ENCODE measurements at regions not wholly inside any gene's neighbourhood (a gene's known extent, or its start where the extent isn't known, plus 50 kb on each side); places are given as distances from the start of the nearest gene placed in this dataset.

DNA sequence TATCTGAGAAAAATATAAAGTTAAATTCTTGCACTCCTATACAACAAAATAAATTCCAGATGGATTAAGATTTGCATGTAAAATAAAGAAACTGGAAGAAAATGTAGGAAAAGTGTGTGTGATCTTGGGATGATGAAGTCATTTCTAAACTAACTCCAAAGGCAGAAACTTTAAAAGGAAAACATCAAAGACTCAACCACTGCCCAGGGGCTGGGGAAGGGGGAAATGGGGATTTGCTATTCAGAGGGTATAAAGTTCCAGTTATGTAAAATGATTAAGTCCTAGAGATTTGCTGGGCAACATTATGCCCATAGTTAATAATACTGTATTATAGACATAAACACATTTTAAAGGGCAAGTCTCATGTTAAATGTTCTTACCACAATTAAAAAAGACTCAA is 254.5 kb downstream of the DEPDC1B start:
- Histone ChIP-seq H3K4me1 (no peaks in the 10 kb centered on the region), H3K36me3 (no peaks in the 10 kb centered on the region), H3K27ac (no peak overlapping the region), H3K4me3 (no peak overlapping the region), H3K27me3 (no peaks in the 10 kb centered on the region), H3K9me3 (no peaks in the 10 kb centered on the region)
- intact Hi-C loops (cut with DNase I), result no loop called here
- DNase-seq (no peak), ATAC-seq (no peak)
- TF ChIP-seq, protein P1, sequence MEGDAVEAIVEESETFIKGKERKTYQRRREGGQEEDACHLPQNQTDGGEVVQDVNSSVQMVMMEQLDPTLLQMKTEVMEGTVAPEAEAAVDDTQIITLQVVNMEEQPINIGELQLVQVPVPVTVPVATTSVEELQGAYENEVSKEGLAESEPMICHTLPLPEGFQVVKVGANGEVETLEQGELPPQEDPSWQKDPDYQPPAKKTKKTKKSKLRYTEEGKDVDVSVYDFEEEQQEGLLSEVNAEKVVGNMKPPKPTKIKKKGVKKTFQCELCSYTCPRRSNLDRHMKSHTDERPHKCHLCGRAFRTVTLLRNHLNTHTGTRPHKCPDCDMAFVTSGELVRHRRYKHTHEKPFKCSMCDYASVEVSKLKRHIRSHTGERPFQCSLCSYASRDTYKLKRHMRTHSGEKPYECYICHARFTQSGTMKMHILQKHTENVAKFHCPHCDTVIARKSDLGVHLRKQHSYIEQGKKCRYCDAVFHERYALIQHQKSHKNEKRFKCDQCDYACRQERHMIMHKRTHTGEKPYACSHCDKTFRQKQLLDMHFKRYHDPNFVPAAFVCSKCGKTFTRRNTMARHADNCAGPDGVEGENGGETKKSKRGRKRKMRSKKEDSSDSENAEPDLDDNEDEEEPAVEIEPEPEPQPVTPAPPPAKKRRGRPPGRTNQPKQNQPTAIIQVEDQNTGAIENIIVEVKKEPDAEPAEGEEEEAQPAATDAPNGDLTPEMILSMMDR (IDR thresholded peaks at IDR 0.05), result no peak

DNA sequence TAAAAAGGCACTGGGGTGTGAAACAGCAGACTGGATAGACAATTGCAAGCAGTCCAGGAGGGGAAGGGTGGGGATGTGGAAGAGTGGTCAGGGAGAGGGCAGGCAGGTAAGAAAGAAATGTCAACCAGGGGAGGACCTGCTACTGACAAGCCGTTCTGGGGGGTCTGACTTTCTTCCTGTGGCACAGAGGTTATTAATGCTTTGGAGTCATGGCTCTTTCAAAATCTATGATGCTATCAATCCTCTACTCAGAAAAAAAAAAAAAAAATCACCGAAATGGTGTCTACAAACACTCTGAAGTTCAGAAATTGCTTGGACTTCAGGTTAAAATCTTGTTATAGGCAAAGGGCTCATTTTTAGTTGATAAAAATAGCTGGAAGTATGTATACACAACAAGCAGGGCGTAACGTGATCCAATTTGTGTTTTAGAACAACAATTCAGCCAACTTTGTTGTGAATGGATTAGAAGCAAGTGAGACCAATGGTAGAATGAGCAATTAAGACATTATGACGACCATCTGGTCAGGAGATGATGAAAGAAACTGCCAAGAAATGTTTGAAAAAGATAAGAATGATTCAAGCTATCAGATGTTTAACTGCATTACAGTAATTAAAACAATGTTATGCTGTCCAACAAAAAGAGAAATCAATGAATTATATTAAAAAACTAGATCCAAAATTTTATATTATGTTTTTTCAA is 255.2 kb downstream of the DEPDC1B start:
- DNase-seq (no peak), ATAC-seq (no peak)
- Histone ChIP-seq H3K4me3 (no peak overlapping the region), H3K36me3 (no peaks in the 10 kb centered on the region), H3K9me3 (no peaks in the 10 kb centered on the region), H3K27me3 (no peaks in the 10 kb centered on the region), H3K4me1 (no peaks in the 10 kb centered on the region), H3K27ac (no peak overlapping the region)
- TF ChIP-seq, protein P1 (IDR thresholded peaks at IDR 0.05), result no peak
- intact Hi-C loops (cut with DNase I), result no loop called here

DNA sequence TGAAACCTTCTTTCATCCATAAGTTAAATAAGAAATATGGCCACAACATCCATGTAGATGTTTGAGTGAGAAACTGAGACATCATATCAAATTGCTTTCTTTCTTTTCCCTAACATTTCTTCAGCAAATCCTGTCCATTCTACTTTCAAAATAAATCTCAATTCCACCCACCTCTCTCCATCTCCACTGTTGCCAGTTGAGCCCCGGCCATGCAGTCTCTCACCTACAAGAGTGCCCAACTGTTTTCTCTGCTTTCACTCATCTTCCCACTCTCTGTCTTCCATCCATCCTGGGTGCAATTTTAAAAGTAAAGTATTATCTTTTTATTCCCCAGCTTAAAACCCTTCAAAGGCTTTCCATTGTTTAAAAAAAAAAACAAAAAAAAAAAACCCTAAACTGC is 260.4 kb downstream of the DEPDC1B start:
- no peak overlapping the region for H3K27ac ChIP-seq
- TF ChIP-seq, protein P1 (IDR thresholded peaks at IDR 0.05), result no peak
- ATAC-seq (no peak), DNase-seq (no peak)
- H3K4me1 ChIP-seq, result no peaks in the 10 kb centered on the region
- intact Hi-C loops (cut with DNase I), result no loop called here
- no peaks in the 10 kb centered on the region for H3K9me3 ChIP-seq
- H3K36me3 ChIP-seq, result no peaks in the 10 kb centered on the region
- no peaks in the 10 kb centered on the region for H3K27me3 ChIP-seq
- no peak overlapping the region for H3K4me3 ChIP-seq

DNA sequence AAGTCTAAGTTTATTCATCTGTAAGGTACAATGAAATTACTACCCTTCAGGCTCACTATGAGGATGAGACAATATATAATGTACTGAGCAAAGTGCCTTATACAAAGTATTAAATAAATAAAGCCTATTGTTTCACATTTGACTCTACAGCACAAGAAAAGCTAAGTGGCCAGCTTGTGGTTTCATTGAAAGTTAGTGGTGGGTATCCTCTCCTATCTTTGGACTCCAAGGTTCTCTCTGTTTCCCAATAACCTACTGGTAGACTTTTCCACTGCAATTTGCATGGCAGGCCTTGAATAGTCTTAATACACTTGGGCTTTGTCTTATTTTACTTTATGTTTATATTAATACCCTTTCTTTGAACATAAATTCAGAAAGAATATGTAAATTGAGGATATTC is 262.7 kb downstream of the DEPDC1B start:
- Histone ChIP-seq H3K4me1 (no peaks in the 10 kb centered on the region), H3K27me3 (no peaks in the 10 kb centered on the region), H3K27ac (no peak overlapping the region), H3K36me3 (no peaks in the 10 kb centered on the region), H3K4me3 (no peak overlapping the region), H3K9me3 (peaks cover 0 to 2% of the 10 kb centered on the region in 2 donors)
- no peak for ATAC-seq
- TF ChIP-seq, protein P1 (IDR thresholded peaks at IDR 0.05), result no peak
- no peak for DNase-seq
- intact Hi-C loops (cut with DNase I), result no loop called here

DNA sequence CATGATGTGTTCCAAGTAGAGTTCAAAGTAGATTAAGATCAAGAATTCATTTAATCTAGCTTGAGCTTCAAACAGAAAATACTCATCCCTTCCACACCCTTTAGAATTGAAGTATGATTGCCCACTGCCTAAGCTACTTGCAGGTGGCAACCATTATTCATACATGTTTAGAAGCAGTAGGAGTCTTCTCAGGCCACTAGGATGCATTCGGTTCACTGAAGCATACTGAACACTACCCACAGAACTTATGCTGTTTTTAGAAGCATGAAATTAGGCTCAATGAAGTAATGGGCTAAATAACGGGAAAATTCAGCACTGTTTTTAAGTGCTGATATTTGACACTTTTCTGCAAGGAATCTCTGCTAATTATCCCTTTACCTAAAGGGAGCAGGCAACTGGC is 263.4 kb downstream of the DEPDC1B start:
- TF ChIP-seq, protein P1 (IDR thresholded peaks at IDR 0.05), result no peak

More for the DNA sequence above, 263.4 kb downstream of the DEPDC1B start:
- H3K4me1 ChIP-seq, result no peaks in the 10 kb centered on the region
- no peak for DNase-seq
- no peaks in the 10 kb centered on the region for H3K36me3 ChIP-seq
- intact Hi-C loops (cut with DNase I), result no loop called here
- H3K4me3 ChIP-seq, result no peak overlapping the region
- H3K27me3 ChIP-seq, result no peaks in the 10 kb centered on the region
- ATAC-seq, result no peak
- no peak overlapping the region for H3K27ac ChIP-seq
- H3K9me3 ChIP-seq, result peaks cover 0 to 2% of the 10 kb centered on the region in 2 donors

Measured in left lung (tissue), 4 donors.